Calu3 (cell line): ENCODE measurements at regions not wholly inside any gene's neighbourhood (a gene's known extent, or its start where the extent isn't known, plus 50 kb on each side); places are given as distances from the start of the nearest gene placed in this dataset.
A peak's percentile ranks its signal among the peaks of the same experiment; 100 is the strongest.

Source experiments
- BruUV-seq: library from RNA; stranded (reverse); fragments of 400-500 nt; replicated peaks from 2 replicates; lab custom pipeline; 2021; lab: Mats Ljungman, UMichigan
- CTCF ChIA-PET: fragments of 300-600 bp; sonication (Branson Sonifier 250); formaldehyde crosslinking; loops from one replicate; lab custom pipeline; 2022; ENCODE audit warnings: antibody characterized with exemption; lab: Charles Lee
- DNase-seq: peaks from one replicate; pipeline ENCODE4 v3.0.0; 2022
- H3K27ac Mint-ChIP-seq: one replicate; pipeline ENCODE4 v1.8.0; 2022; ENCODE audit warnings: mixed read lengths; ENCODE audit not compliant: unreplicated experiment
- H3K27me3 Mint-ChIP-seq: one replicate; pipeline ENCODE4 v1.8.0; 2022; ENCODE audit warnings: mixed read lengths; ENCODE audit not compliant: unreplicated experiment
- H3K36me3 Mint-ChIP-seq: one replicate; pipeline ENCODE4 v1.8.0; 2022; ENCODE audit warnings: mild to moderate bottlenecking, moderate library complexity, mixed read lengths; ENCODE audit not compliant: insufficient read depth, unreplicated experiment
- H3K4me1 Mint-ChIP-seq: one replicate; pipeline ENCODE4 v1.8.0; 2022; ENCODE audit warnings: mild to moderate bottlenecking, low read depth, mixed read lengths; ENCODE audit not compliant: unreplicated experiment
- H3K4me3 Mint-ChIP-seq: one replicate; pipeline ENCODE4 v1.8.0; 2022; ENCODE audit warnings: mild to moderate bottlenecking, low read depth, moderate library complexity, mixed read lengths; ENCODE audit not compliant: unreplicated experiment
- H3K9me3 Mint-ChIP-seq: one replicate; pipeline ENCODE4 v1.8.0; 2022; ENCODE audit warnings: low read depth, mixed read lengths; ENCODE audit not compliant: unreplicated experiment
- intact Hi-C: fragments of 100-400 bp; cut with micrococcal nuclease; formaldehyde crosslinking; loops from one replicate; pipeline ENCODE4 v1.10.0; 2022; ENCODE audit not compliant: unreplicated experiment
- TF ChIP-seq, protein P1 (sequence below): fragments of 200-600 bp; IDR thresholded peaks from one replicate; pipeline ENCODE4 v1.8.0; 2022; ENCODE audit warnings: antibody characterized with exemption; ENCODE audit not compliant: unreplicated experiment

DNA sequence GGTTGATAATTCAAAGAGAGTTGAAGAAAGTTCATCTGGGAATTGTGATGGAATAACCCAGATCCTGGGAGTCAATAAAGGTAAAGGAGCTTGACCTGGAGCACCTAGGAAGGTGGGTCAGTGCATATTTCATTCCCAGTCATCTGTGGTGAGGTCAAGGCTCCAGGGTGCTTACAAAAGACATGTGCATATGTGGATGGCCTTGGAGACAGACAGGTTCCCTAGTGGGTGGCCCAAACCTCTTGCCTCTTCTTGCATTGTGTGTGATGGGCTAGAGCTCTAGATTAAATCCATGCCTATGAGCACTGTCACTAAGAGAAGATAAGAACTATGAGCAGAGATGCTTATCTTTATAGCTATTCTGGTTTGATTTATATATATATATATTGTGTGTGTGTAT lies 75.5 kb upstream of the CISTR start:
- Mint-ChIP-seq H3K4me3 (no peak overlapping the region), H3K27ac (no peak overlapping the region), H3K27me3 (no peaks in the 10 kb centered on the region), H3K4me1 (peaks cover 57% of the 10 kb centered on the region), H3K9me3 (no peaks in the 10 kb centered on the region), H3K36me3 (peaks cover 6% of the 10 kb centered on the region)
- intact Hi-C loops, result no loop called here
- no peak for DNase-seq
- CTCF ChIA-PET, result no interaction called here
- BruUV-seq, result no TSS peak
- TF ChIP-seq, protein P1, sequence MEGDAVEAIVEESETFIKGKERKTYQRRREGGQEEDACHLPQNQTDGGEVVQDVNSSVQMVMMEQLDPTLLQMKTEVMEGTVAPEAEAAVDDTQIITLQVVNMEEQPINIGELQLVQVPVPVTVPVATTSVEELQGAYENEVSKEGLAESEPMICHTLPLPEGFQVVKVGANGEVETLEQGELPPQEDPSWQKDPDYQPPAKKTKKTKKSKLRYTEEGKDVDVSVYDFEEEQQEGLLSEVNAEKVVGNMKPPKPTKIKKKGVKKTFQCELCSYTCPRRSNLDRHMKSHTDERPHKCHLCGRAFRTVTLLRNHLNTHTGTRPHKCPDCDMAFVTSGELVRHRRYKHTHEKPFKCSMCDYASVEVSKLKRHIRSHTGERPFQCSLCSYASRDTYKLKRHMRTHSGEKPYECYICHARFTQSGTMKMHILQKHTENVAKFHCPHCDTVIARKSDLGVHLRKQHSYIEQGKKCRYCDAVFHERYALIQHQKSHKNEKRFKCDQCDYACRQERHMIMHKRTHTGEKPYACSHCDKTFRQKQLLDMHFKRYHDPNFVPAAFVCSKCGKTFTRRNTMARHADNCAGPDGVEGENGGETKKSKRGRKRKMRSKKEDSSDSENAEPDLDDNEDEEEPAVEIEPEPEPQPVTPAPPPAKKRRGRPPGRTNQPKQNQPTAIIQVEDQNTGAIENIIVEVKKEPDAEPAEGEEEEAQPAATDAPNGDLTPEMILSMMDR, result no peak

GRCh38 chr12:53828598-53828997 lies 76.8 kb upstream of the CISTR start:
- no TSS peak for BruUV-seq
- Mint-ChIP-seq H3K27ac (peak overlapping the region; percentile 72), H3K4me1 (peaks cover 57% of the 10 kb centered on the region), H3K4me3 (peak overlapping the region; percentile 27), H3K36me3 (peaks cover 6% of the 10 kb centered on the region), H3K27me3 (no peaks in the 10 kb centered on the region), H3K9me3 (no peaks in the 10 kb centered on the region)
- CTCF ChIA-PET, result no interaction called here
- TF ChIP-seq, protein P1, result no peak
- no peak for DNase-seq
- intact Hi-C loops, result no loop called here

- no TSS peak for BruUV-seq
- peak overlapping the region; percentile 72 for H3K27ac Mint-ChIP-seq
- DNase-seq, result no peak
- CTCF ChIA-PET, result interaction anchor here (0.9 kb wide), 2 partner anchors 18 to 31 kb away, joined by 3 read pairs; no protein-coding TSS in a partner anchor
- H3K36me3 Mint-ChIP-seq, result peaks cover 6% of the 10 kb centered on the region
- intact Hi-C loops, result no loop called here
- no peak overlapping the region for H3K4me3 Mint-ChIP-seq
- H3K27me3 Mint-ChIP-seq, result no peaks in the 10 kb centered on the region
- TF ChIP-seq, protein P1, result no peak
- peaks cover 4% of the 10 kb centered on the region for H3K9me3 Mint-ChIP-seq
- H3K4me1 Mint-ChIP-seq, result peaks cover 51% of the 10 kb centered on the region
These were observed 77.5 kb upstream of the CISTR start for GRCh38 chr12:53829130-53829819.

GRCh38 chr12:53830631-53831030 lies 78.9 kb upstream of the CISTR start:
- intact Hi-C loops, result no loop called here
- Mint-ChIP-seq H3K4me1 (peaks cover 37% of the 10 kb centered on the region), H3K36me3 (no peaks in the 10 kb centered on the region), H3K27ac (no peak overlapping the region), H3K4me3 (no peak overlapping the region), H3K27me3 (no peaks in the 10 kb centered on the region), H3K9me3 (peaks cover 4% of the 10 kb centered on the region)
- BruUV-seq, result no TSS peak
- no peak for DNase-seq
- TF ChIP-seq, protein P1, result no peak
- CTCF ChIA-PET, result interaction anchor here (0.9 kb wide), 2 partner anchors 19 to 32 kb away, joined by 3 read pairs; no protein-coding TSS in a partner anchor
